RWPE2 (cell line): ENCODE measurements at regions not wholly inside any gene's neighbourhood (a gene's known extent, or its start where the extent isn't known, plus 50 kb on each side); places are given as distances from the start of the nearest gene placed in this dataset.

Source experiments
- ATAC-seq: fragments of 200-7000 bp; cut with Tn5 transposase; 3 replicates; pipeline ENCODE4 v1.9.1; 2021; ENCODE audit warnings: low read depth
- DNase-seq: peaks from one replicate; pipeline ENCODE4 v3.0.0-alpha.2; 2020; ENCODE audit warnings: low spot score
- H3K27ac ChIP-seq: fragments of 450-650 bp; 2 replicates; pipeline ENCODE4 v1.5.1; 2017; ENCODE audit warnings: mild to moderate bottlenecking; ENCODE audit not compliant: poor library complexity, severe bottlenecking
- H3K27me3 ChIP-seq: fragments of 250-450 bp; sonication (Bioruptor Pico); 2 replicates; pipeline ENCODE4 v1.5.1; 2021; ENCODE audit warnings: mild to moderate bottlenecking, moderate library complexity; ENCODE audit not compliant: insufficient read depth, poor library complexity, severe bottlenecking
- H3K36me3 ChIP-seq: fragments of 250-450 bp; sonication (Bioruptor Pico); 2 replicates; pipeline ENCODE4 v1.5.1; 2020; ENCODE audit warnings: low read depth, mild to moderate bottlenecking, moderate library complexity
- H3K4me1 ChIP-seq: fragments of 250-450 bp; sonication (Bioruptor Pico); 2 replicates; pipeline ENCODE4 v1.5.1; 2021; ENCODE audit warnings: mild to moderate bottlenecking, moderate library complexity; ENCODE audit not compliant: insufficient read depth, poor library complexity, severe bottlenecking
- H3K4me3 ChIP-seq: fragments of 250-450 bp; sonication (Bioruptor Pico); 2 replicates; pipeline ENCODE4 v1.5.1; 2021; ENCODE audit warnings: mild to moderate bottlenecking, moderate library complexity; ENCODE audit not compliant: severe bottlenecking
- H3K9me3 ChIP-seq: fragments of 250-450 bp; sonication (Bioruptor Pico); 2 replicates; pipeline ENCODE4 v1.5.1; 2021; ENCODE audit warnings: mild to moderate bottlenecking, moderate library complexity; ENCODE audit not compliant: severe bottlenecking
- TF ChIP-seq, protein P1 (sequence below): fragments of 450-650 bp; IDR thresholded peaks from one replicate; pipeline ENCODE4 v1.5.1; 2017; ENCODE audit warnings: mild to moderate bottlenecking, moderate library complexity; ENCODE audit not compliant: poor library complexity, severe bottlenecking

DNA sequence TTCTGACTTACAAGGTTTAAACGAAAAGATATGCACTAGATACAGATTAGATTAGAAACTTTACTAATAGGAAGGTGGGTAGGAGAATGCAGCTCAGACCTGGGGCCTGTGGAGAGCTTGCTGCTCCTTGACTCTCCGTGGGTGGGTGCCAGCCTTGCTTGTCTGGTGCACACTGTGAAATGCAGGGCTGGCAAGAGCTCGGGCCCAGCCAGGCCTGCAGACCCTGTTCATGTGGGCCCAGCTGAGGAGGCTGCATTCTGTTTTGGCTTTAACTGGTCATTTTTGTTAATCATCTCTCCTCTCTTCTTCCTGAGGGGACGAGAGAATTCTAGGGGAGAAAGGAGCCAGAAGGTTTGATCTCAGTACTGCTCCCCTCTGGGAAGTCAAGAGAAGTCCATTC lies 325.4 kb downstream of the QKI start:
- H3K36me3 ChIP-seq, result no peaks in the 10 kb centered on the region
- H3K27me3 ChIP-seq, result no peaks in the 10 kb centered on the region
- TF ChIP-seq, protein P1, sequence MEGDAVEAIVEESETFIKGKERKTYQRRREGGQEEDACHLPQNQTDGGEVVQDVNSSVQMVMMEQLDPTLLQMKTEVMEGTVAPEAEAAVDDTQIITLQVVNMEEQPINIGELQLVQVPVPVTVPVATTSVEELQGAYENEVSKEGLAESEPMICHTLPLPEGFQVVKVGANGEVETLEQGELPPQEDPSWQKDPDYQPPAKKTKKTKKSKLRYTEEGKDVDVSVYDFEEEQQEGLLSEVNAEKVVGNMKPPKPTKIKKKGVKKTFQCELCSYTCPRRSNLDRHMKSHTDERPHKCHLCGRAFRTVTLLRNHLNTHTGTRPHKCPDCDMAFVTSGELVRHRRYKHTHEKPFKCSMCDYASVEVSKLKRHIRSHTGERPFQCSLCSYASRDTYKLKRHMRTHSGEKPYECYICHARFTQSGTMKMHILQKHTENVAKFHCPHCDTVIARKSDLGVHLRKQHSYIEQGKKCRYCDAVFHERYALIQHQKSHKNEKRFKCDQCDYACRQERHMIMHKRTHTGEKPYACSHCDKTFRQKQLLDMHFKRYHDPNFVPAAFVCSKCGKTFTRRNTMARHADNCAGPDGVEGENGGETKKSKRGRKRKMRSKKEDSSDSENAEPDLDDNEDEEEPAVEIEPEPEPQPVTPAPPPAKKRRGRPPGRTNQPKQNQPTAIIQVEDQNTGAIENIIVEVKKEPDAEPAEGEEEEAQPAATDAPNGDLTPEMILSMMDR, result no peak
- no peak overlapping the region for H3K27ac ChIP-seq
- no peak overlapping the region for H3K4me3 ChIP-seq
- ATAC-seq (no peak), DNase-seq (no peak)
- no peaks in the 10 kb centered on the region for H3K4me1 ChIP-seq
- H3K9me3 ChIP-seq, result no peaks in the 10 kb centered on the region

DNA sequence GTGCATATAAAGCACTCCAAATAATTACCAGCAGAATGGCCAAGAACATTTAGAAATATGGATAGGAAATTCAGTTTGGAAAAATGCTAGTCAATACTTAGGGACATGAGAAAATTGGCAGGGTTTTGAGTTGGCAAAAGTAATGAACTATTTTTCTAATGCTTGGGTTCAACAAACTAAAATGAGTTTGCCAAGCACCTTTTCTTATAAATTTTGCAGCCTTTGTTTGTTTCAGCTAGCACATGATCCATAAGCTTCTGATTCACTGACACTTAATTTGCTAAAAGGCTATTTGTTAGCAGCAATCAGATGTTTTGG lies 324.8 kb downstream of the QKI start:
- no peak overlapping the region for H3K27ac ChIP-seq
- no peaks in the 10 kb centered on the region for H3K36me3 ChIP-seq
- no peaks in the 10 kb centered on the region for H3K4me1 ChIP-seq
- ATAC-seq, result no peak
- no peak for DNase-seq
- TF ChIP-seq, protein P1, result no peak
- no peaks in the 10 kb centered on the region for H3K27me3 ChIP-seq
- no peak overlapping the region for H3K4me3 ChIP-seq
- H3K9me3 ChIP-seq, result no peaks in the 10 kb centered on the region

DNA sequence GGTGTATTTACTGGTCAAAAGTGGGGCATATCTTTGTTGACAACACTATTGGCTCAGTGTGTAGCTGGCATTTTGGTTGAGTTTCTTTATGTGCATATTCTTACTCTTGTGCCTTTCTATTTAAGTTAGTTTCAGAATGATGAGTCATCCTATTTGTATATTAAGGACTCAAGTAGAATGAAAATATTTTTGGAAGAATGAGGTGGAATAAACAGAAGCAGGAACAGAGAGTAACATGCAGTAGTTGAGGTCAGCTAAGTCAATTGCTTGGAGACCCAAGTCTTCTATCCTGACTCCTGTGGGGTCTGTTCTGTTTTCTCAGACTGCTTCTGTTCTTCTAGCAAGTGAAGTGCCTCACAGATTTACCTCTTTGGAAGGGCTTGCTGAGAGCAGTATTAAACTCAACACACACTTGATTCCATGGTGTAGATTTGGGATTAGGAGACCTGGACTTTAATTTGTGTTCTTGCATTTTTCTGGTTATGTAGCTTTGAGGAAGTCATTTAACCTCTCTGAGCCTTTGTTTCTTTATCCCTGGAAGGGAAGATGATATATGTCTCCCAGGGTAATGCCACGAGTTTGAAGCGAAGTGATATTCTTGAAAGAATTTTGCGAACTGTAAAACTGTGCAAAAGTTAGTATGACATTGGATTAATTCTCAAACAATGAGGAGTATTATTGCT lies 324.3 kb downstream of the QKI start:
- Histone ChIP-seq H3K36me3 (no peaks in the 10 kb centered on the region), H3K4me3 (no peak overlapping the region), H3K4me1 (no peaks in the 10 kb centered on the region), H3K9me3 (no peaks in the 10 kb centered on the region), H3K27ac (no peak overlapping the region), H3K27me3 (no peaks in the 10 kb centered on the region)
- DNase-seq, result no peak
- ATAC-seq, result no peak
- TF ChIP-seq, protein P1, result no peak

DNA sequence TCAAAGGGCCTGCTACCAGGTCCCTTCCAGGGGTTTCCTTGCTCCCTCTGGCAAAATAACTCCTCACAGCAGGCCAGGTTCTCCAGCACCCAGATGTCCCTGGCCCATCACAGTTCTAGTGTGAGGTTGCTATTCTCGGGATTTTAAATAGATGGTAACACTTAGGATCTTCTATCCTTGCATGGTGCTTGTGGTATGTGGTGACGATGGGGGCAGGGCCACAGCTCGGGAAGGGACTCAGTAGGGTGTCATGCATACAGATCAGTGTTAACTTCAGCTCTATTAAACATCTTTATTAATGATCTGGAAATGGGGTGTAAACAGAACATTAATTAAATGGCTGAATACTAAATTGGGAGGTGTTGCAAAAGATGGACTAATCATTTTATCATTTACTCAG lies 323.8 kb downstream of the QKI start:
- Histone ChIP-seq H3K9me3 (no peaks in the 10 kb centered on the region), H3K4me1 (no peaks in the 10 kb centered on the region), H3K36me3 (no peaks in the 10 kb centered on the region), H3K27me3 (no peaks in the 10 kb centered on the region), H3K4me3 (no peak overlapping the region), H3K27ac (no peak overlapping the region)
- no peak for DNase-seq
- no peak for ATAC-seq
- TF ChIP-seq, protein P1, result no peak

DNA sequence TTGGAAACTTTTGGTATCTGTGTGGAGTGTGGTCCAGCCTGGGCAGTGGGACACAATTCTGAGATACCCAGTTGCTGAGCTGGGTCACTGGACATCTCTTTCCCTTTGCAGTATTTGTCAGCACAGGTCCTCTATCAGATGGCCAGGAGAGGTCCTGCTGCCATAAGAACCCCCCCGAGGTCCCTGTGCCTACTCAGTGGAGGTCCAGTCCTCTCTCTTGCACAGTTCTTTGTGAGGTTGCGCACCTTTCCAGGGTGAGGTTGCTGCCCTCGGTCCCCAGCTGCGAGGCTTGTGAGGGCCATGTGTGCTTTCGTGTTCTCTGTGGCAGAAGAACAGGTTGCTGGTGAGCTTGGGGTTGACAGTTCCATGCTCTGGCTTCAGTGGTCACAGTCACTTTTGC lies 320.6 kb downstream of the QKI start:
- DNase-seq (no peak), ATAC-seq (no peak)
- Histone ChIP-seq H3K4me1 (no peaks in the 10 kb centered on the region), H3K4me3 (no peak overlapping the region), H3K9me3 (no peaks in the 10 kb centered on the region), H3K27ac (no peak overlapping the region), H3K36me3 (no peaks in the 10 kb centered on the region), H3K27me3 (no peaks in the 10 kb centered on the region)
- TF ChIP-seq, protein P1, result no peak
